ENCODE measurements at regions not wholly inside any gene's neighbourhood (a gene's known extent, or its start where the extent isn't known, plus 50 kb on each side); places are given as distances from the start of the nearest gene placed in this dataset.

- no peak for TF ChIP-seq DACH1 (IDR thresholded peaks at IDR 0.05; ENCODE audit: partially characterized antibody)
- TF ChIP-seq MTA2 (IDR thresholded peaks at IDR 0.05; ENCODE audit: low read depth), result no peak
- no peak for TF ChIP-seq FOXJ3 (CRISPR knock-in tag; IDR thresholded peaks at IDR 0.05)
- no peak for TF ChIP-seq JUND (IDR thresholded peaks at IDR 0.05; ENCODE audit: borderline replicate concordance, low read depth, low read length)
- no peak for TF ChIP-seq JUND (tag; IDR thresholded peaks at IDR 0.05; ENCODE audit: borderline replicate concordance, low read depth, low read length)
- TF ChIP-seq HMG20B (CRISPR knock-in tag; IDR thresholded peaks at IDR 0.05), result no peak
- no peak for TF ChIP-seq POLR2A (conservative IDR thresholded peaks at IDR 0.05)
- no peak for TF ChIP-seq ZBTB9 (CRISPR knock-in tag; IDR thresholded peaks at IDR 0.05)
- TF ChIP-seq KAT2B (IDR thresholded peaks at IDR 0.05; ENCODE audit: low read depth, low read length), result no peak
- no peak for TF ChIP-seq FOXP4 (CRISPR knock-in tag; IDR thresholded peaks at IDR 0.05; ENCODE audit: borderline replicate concordance)
- TF ChIP-seq, protein P1, sequence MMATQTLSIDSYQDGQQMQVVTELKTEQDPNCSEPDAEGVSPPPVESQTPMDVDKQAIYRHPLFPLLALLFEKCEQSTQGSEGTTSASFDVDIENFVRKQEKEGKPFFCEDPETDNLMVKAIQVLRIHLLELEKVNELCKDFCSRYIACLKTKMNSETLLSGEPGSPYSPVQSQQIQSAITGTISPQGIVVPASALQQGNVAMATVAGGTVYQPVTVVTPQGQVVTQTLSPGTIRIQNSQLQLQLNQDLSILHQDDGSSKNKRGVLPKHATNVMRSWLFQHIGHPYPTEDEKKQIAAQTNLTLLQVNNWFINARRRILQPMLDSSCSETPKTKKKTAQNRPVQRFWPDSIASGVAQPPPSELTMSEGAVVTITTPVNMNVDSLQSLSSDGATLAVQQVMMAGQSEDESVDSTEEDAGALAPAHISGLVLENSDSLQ (IDR thresholded peaks at IDR 0.05), result no peak
These were observed 309.2 kb downstream of the BCOR start for GRCh38 chrX:39788521-39788920.
